ENCODE measurements at regions not wholly inside any gene's neighbourhood (a gene's known extent, or its start where the extent isn't known, plus 50 kb on each side); places are given as distances from the start of the nearest gene placed in this dataset.

DNA sequence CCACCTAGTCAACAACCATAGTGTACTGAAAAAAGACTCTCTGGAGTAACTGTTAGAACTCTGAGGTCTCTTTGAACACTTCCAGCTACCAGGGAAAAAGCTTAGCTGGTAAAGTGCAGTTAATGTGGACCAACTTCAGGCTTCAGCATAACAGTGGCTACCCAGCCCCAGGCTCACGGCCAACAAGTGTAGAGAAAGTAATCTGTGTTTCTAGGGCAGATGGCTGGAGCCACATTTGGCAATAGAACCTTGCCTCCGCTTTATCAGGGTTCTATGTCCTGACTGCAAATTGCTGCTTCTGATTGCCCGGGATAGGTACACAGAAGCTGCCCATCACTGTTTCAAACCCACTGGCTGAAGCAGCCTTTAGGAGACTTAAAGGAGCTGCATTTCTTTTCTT is 76.0 kb upstream of the SIMC1 start:
- TF ChIP-seq, protein P1, sequence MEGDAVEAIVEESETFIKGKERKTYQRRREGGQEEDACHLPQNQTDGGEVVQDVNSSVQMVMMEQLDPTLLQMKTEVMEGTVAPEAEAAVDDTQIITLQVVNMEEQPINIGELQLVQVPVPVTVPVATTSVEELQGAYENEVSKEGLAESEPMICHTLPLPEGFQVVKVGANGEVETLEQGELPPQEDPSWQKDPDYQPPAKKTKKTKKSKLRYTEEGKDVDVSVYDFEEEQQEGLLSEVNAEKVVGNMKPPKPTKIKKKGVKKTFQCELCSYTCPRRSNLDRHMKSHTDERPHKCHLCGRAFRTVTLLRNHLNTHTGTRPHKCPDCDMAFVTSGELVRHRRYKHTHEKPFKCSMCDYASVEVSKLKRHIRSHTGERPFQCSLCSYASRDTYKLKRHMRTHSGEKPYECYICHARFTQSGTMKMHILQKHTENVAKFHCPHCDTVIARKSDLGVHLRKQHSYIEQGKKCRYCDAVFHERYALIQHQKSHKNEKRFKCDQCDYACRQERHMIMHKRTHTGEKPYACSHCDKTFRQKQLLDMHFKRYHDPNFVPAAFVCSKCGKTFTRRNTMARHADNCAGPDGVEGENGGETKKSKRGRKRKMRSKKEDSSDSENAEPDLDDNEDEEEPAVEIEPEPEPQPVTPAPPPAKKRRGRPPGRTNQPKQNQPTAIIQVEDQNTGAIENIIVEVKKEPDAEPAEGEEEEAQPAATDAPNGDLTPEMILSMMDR (IDR thresholded peaks at IDR 0.05) = no peak
- TF ChIP-seq, protein P2, sequence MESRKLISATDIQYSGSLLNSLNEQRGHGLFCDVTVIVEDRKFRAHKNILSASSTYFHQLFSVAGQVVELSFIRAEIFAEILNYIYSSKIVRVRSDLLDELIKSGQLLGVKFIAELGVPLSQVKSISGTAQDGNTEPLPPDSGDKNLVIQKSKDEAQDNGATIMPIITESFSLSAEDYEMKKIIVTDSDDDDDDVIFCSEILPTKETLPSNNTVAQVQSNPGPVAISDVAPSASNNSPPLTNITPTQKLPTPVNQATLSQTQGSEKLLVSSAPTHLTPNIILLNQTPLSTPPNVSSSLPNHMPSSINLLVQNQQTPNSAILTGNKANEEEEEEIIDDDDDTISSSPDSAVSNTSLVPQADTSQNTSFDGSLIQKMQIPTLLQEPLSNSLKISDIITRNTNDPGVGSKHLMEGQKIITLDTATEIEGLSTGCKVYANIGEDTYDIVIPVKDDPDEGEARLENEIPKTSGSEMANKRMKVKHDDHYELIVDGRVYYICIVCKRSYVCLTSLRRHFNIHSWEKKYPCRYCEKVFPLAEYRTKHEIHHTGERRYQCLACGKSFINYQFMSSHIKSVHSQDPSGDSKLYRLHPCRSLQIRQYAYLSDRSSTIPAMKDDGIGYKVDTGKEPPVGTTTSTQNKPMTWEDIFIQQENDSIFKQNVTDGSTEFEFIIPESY (IDR thresholded peaks at IDR 0.05; ENCODE audit: borderline replicate concordance, low read depth) = no peak
- TF ChIP-seq EP300 (IDR thresholded peaks at IDR 0.05; ENCODE audit: borderline replicate concordance in 1 of 2, low read depth in 1 of 2, low read length in 1 of 2) (no peak), YY1 (IDR thresholded peaks at IDR 0.05; ENCODE audit: low read depth) (no peak)
- TF ChIP-seq, protein P3, sequence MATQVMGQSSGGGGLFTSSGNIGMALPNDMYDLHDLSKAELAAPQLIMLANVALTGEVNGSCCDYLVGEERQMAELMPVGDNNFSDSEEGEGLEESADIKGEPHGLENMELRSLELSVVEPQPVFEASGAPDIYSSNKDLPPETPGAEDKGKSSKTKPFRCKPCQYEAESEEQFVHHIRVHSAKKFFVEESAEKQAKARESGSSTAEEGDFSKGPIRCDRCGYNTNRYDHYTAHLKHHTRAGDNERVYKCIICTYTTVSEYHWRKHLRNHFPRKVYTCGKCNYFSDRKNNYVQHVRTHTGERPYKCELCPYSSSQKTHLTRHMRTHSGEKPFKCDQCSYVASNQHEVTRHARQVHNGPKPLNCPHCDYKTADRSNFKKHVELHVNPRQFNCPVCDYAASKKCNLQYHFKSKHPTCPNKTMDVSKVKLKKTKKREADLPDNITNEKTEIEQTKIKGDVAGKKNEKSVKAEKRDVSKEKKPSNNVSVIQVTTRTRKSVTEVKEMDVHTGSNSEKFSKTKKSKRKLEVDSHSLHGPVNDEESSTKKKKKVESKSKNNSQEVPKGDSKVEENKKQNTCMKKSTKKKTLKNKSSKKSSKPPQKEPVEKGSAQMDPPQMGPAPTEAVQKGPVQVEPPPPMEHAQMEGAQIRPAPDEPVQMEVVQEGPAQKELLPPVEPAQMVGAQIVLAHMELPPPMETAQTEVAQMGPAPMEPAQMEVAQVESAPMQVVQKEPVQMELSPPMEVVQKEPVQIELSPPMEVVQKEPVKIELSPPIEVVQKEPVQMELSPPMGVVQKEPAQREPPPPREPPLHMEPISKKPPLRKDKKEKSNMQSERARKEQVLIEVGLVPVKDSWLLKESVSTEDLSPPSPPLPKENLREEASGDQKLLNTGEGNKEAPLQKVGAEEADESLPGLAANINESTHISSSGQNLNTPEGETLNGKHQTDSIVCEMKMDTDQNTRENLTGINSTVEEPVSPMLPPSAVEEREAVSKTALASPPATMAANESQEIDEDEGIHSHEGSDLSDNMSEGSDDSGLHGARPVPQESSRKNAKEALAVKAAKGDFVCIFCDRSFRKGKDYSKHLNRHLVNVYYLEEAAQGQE (IDR thresholded peaks at IDR 0.05; ENCODE audit: low read depth, low read length) = no peak
